NT2/D1 (cell line): ENCODE measurements at regions not wholly inside any gene's neighbourhood (a gene's known extent, or its start where the extent isn't known, plus 50 kb on each side); places are given as distances from the start of the nearest gene placed in this dataset.
"Not testable (repeated sequence)": the region's sequence is repeated elsewhere in the genome, so short reads cannot be mapped to it uniquely, and the experiment has no call there.

Experiments
- YY1 ChIP-seq: IDR thresholded peaks from 2 replicates; pipeline ENCODE4 v1.6.1; 2011; ENCODE audit not compliant: insufficient read length, insufficient read depth
- ZNF274 ChIP-seq: IDR thresholded peaks from 2 replicates; pipeline ENCODE4 v1.6.1; 2011; ENCODE audit warnings: mild to moderate bottlenecking, low read depth, low read length

GRCh38 chr5:176043252-176043829 lies 75.2 kb upstream of the THOC3 start:
- TF ChIP-seq YY1, ZNF274: not testable (repeated sequence)
